ENCODE measurements at regions not wholly inside any gene's neighbourhood (a gene's known extent, or its start where the extent isn't known, plus 50 kb on each side); places are given as distances from the start of the nearest gene placed in this dataset.
A peak's percentile ranks its signal among the peaks of the same experiment; 100 is the strongest.
"Not testable (repeated sequence)": the region's sequence is repeated elsewhere in the genome, so short reads cannot be mapped to it uniquely, and the experiment has no call there.

DNA sequence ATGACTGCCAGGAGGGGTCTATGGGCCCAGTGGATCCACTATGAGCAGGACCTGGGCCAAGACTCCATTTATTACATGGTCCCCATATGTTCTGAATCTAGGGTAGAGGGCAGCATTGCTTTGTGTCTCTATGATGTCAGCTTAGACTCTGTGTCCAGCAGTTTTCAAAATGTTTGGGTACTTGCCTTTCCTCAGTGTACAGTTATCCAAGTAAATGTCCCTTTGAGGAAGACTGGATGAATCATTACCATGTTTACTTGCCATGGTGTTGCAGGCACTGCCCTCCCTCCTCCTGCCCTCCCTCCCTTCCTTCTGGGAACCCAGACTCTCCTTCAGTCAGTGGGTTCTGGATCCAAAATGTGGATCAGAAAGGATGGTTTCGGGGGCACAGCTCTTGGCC is 108.6 kb downstream of the NRN1 start:
- no peak for DNase-seq (ENCODE audit: low spot score)

DNA sequence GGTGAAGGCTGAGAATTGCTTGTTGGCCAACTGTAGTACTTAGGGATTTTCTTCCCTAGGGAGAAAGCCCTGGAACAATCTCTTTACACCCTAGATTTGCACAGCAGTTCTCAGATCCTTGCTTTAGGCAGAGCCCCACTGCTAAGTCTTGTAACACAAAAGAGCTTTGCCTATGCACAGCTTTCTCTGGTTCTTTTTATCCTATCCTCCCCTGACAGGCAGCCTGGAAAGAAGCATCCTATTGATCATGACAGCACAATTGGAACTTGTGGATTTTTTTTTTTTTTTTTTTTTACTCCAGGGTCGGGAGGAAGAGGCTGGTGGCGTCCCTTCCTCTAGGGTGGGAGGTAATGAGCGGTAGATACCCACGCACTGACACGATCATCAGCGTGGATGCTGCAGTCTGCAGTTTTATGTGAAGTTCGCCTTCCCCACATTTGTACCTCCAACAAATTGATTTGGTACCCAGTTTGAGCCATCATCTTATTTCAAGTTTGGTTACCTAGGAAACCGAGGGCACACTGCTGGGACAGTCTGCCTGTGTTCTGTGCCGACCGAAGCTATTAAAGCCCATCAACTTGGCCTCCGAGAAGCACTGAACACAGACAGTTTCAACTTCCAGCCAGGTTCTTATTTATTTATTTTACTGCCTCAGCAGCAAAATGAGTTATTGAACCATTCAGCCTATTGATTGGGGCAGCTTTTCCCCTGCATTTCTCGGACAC is 110.1 kb downstream of the NRN1 start:
- no peak for DNase-seq (ENCODE audit: low spot score)

DNA sequence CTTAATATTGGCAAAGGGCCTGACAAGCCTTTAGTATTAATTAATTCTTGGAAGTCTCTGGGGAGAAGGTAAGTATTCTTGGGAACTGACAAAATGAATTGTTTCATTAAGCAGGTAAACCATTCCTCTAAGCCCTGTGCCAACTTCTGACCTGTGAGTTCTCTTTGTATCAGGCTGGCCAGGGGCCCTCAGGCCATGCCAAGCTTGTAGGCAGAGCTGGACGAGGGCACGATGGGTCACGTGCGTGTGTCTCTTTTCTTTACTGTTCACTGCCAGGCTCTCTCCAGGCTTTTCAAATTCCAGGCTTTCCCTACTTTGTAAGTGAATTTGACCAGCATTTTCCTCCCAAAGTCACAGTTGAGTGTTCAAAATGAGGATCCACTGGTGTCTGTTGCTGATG is 112.4 kb downstream of the NRN1 start:
- DNase-seq (ENCODE audit: low spot score) = no peak

DNA sequence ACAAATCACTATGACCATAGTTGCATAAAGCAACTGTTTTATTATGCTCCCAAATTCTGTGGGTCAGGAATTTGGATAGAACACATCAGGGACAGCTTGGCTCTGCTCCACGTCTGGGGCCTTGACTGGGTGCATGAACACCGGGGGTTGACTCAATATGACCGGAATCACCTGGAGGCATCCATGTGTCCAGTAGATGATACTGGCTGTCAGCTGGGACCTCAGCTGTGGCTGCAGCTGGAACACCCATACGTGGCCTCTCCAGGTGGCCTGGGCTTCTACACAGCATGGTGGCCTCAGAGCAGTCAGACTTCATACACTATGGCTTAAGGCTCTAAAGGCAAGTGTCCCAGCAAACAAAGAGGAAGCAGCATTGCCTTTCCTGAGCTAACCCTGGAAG is 113.4 kb downstream of the NRN1 start:
- no peak for DNase-seq (ENCODE audit: low spot score)

DNA sequence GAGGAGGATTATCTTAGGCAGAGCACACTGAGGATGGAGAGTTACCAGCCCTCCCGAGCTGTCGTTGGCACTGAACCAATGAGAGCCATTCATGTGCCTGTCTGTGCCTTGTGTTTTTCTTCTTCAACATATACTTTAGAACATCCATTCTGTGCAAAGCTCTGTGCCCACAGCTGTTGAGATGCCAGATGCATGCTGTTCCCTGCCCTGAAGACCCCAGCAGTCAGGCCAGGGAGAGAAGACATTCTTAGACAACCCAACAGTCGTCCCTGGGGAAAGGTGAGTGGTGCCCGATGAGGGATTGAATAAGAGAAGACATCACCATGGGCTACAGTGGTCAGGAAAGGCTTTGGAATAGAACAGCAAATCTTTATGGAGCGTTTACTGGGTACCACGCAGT is 114.1 kb downstream of the NRN1 start:
- no peak for DNase-seq (ENCODE audit: low spot score)

DNA sequence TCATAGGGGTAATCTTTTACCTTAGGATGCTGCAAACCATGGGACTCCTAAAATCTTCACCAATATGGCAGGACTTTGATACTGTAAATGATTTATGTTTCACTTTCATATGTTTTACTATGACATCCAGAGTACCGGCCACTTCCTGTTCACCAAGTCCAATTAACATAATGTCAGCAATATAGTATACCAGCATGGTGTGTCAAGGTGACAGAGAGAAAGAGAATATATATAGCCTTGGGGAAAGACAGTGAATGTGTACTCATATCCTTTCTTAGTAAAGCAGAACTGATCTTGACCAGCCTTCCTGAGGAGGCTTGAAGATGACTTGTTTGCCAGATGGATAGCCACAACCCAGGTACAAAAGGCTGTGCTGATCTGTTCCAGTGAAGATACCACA is 127.9 kb downstream of the NRN1 start:
- no peak for DNase-seq (ENCODE audit: low spot score)

DNA sequence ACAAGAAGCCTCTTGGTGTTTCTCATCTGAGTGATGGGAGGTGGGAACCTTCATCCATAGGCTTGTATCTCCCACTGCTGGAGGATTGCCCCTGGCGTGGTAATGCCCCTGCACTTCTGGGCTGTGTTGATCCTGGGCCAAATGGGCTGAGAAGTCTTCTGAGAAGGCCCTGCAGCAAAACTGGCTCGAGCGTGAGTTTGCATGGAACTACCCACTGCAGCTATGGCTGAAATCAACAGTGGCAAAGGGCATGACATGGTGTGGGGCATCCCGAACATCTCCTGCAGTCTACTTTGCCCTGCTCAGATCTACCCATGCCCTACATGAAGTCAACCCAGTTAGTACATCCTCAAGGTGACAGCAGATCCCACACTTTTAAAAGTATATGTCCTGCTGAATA is 130.6 kb downstream of the NRN1 start:
- DNase-seq (ENCODE audit: low spot score) = no peak

DNA sequence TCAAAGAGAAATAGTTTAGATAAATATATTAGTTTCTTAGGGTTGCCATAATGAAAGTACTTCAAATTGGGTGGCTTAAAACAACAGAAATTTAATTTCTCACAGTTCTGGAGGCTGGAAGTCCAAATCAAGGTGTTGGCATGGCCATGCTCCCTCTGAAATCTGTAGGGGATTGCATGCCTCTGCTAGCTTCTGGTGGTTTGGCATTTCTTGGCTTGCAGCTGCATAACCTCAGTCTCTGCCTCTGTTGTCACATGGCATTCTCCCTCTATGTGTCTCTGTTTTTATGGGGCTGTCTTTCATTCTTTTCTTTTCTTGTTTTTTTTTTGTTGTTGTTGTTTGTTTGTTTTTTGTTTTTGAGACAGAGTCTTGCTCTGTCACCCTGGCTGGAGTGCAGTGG is 132.7 kb downstream of the NRN1 start:
- DNase-seq (ENCODE audit: low spot score) = not testable (repeated sequence)

DNA sequence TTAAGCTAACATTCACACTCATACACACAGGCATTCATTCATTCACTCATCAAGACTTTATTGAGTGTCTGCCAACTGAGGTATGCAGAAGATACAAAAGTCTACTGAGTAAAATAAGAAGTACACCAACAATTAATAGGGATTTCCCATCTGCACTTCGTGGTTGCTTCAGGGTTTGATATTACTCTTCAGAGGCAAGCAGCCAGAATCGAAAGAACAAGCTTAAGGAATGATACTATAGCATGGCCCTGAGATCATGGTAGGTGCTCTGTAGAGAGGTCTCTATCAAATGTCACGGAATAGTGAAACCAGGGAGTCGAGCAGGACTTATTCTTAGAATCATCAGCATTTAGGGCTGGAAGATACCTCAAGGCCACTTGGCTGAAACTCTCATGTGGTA is 135.4 kb downstream of the NRN1 start:
- DNase-seq (ENCODE audit: low spot score) = no peak

DNA sequence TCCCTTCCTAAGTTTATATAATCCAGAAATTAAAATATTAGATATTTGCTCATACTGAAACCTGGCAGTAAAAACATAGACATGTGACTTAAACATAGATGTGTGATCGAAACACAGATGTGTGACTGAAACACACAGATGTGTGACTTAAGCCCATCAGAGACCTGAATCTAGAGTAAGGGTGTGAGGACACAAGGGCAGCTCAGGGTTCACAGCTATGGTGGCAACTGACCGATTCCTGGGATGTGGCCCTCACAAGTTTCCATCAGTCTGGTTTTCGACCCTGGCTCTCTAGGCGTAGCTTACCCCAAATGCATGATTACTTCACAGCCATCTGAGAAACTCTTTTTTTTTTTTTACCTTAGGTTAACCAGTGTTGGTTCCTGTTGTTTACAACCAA is 137.0 kb downstream of the NRN1 start:
- DNase-seq (ENCODE audit: low spot score) = no peak

DNA sequence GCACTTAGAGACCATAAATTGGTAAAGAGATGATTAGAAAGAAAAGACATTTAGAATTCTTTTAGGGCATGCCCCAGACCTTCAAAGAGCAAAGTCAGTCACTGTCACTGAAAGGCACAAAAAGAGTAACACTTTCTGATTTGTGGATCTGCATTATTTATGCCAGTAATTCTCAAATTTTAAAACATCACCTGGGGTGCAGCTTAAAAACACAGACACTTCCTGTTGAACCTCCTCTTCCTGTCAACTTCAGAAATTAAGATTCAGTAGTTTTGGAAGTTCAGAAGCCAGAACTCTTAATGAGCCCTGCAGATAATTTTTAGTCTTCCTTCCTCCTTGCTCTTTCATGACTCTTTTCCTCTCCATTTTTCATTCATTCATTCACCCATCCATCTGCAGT is 137.5 kb downstream of the NRN1 start:
- DNase-seq (ENCODE audit: low spot score) = no peak

DNA sequence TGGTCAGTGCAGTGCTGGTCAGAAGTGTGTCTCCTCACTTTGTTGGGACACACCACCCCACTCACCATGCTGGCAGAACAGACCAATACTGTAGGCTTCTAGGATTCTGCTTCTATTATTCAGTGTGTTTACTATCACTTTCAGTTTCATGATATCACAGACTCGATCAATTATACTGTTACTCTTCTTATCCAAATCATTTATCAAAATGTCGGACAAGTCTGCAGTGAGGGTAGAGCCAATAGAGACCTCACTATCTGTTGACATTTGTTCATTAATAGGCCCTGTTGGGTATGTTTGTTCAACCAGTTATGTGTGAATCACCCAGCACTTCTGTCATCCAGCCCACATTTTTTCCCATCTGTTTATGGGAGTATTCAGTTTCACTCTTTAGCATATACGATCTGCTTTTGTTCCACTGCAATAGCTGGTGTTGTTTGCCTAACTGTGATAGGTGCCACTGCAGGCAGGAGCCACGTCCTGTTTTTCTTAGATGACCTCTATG is 140.1 kb downstream of the NRN1 start:
- no peak for DNase-seq (ENCODE audit: low spot score)

DNA sequence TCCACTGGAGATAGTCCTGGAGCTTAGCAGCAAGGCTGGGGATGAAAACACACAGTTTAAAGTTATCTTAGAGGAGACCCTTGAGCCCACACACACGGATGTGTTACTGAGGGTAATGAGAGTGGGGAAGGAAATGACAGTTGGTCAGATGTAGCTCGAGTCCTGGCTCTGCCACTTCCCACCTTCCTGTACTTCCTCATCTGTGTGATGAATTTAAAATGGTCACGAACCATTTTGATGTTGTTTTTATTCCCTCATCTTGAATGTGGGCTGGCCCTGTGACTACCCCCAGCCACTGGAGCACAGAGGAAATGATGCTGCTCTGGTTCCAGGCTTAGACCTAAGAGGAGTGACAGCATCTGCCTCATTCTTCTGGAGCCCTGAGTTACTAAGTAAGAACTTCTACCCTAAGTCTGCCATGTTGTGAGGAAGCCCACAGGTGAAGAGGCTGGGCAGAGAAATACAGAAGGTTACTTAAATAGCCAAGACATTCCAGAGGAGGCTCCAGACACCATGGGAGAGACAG is 141.2 kb downstream of the NRN1 start:
- DNase-seq (ENCODE audit: low spot score) = no peak

DNA sequence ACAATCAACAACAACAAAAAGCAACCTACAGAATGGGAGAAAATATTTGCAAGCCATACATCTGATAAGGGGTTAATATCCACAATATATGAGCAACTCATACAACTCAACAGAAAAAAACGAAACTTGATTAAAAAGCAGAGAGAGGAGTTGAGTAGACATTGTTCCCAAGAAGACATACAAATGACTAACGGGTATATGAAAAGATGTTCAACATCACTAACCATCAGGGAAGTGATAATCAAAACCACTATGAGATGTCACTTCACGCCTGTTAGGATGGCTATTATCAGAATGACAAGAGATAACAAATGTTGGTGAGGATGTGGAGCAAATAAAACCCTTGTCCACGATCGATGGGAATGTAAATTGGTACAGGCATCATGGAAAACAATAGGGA is 145.9 kb downstream of the NRN1 start:
- no peak for DNase-seq (ENCODE audit: low spot score)

DNA sequence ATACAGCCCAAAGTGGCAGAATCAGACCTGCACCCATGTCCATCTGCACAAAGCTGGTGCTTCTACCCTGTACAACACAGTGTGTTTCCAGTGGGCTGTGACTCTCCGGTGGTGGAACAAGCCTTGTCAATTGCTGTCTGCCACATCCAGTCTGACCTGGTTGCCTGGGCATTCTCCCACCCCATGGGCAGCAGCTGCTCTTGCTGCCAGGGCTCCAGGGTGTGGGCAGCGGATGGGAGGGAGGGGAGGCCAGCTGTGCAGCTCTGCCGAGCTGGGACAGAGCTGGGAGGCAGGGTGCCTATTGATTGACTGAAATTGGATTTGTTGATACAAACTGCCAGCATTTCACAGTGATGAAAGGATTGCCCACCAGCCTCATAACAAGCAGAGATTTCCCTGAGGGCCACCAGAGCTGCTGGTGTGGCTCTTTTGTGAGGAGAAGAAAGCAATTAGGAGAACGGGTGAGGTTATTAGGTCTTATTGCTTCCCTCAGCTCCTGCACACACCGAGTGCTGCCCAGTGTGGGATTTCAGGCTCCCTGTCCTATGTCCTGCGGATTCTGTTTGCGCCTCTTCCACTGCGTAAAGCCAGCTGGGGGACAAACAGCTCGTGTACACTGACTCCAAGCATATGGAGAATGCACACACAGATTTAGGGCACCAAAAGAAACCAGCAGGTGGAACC is 150.8 kb downstream of the NRN1 start:
- no peak for DNase-seq (ENCODE audit: low spot score)

DNA sequence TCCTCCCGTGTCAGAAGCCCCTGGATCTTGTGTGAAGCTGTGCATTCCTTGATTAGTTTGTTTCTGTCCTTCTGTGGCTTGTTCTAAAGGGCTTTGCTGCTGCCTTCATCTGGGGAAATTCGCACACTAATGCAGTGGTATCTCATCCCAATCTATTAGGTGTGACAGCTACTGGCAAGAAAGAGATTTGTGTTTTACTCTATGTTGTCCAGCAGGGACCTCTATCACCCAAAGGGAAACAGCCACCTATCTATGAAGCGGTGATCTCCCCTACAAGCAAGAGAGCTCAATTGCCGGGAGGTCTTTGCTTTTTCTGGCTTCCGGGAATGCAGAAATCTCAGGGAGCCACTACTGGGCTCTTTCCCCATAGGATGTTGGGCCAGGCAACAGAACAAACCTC is 151.8 kb downstream of the NRN1 start:
- no peak for DNase-seq (ENCODE audit: low spot score)

DNA sequence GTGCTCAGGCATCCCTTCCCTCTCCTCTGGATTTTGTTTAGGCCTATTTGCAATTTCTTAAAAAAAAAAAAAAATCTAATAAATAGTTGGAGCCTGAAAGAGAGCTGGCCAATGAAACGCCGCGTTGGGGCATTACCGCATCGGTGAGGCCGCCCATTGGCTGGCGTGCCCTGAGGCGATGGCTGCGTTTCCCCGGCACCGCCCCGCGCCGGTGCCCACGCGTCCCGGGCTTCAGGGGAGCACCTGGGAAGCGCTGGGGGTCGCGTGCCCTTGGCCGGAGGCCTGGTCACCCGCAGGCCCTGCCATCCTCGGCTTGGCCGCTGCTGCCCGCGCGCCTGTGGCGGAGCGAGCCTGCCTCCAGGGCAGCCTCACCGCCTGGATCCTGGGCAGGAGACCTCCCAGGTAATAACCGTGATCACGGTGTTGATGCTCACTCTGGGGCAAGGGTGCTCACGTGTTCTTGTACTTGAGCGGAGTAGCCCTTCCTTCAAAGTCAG is 155.4 kb downstream of the NRN1 start:
- DNase-seq (ENCODE audit: low spot score) = no peak

DNA sequence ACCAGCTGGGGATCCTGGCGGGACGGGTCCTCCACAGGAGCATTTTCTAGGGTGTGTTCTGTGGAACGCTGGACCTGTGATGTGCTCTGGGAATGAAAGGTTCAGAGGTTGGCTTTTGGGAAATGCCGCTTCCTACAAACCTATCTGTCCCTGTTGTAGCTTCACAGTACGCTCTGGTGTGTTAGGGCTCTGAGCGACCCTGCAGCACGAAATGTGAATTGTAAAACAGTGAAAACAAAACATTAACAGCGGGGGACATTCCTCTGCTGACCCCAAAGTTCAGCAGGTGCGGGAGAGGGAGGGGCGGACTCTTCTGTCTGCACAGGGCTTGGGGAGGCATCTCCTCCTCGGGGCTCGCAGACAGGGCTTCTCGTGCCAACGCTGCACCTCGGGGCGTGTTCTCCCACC is 155.9 kb downstream of the NRN1 start:
- DNase-seq (ENCODE audit: low spot score) = no peak

DNA sequence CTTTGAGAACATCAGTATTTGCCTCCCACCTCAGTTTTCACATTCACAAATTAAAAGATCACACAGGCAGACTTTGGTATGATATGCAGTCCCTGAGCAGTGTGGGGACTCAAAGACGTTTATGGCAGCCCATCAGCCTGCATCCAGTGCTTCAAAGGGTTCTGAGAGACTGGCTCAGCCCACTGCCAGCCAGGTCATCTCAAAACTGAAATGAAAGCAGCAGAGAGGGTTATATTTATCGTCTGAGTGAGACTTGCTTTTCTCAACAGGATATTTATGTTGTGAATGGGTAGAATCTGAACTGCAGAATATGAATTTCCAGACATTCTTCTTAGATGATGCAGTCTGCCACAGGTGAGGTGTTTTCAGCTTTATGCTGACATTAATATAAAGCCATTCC is 159.8 kb downstream of the NRN1 start:
- DNase-seq (ENCODE audit: low spot score) = no peak

DNA sequence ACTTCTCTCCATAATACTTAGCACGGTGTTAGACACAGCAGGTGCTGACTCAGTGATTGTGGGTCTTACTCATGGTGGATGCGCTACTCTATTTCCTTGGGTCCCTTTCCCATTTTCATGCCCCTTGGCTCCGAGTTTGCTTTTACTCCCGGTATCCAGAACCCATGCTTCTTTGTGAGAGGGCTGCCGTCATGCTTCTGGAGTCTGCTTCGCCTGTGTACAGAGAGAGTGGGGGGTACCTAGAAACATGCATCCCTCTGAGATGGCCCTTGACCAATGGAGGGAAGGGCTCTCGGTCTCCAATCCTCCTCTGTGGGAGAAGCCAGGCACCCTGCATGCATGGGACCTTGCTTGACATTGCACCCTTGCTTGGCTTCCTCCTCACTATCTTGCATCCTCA is 160.4 kb downstream of the NRN1 start:
- DNase-seq (ENCODE audit: low spot score) = no peak

DNA sequence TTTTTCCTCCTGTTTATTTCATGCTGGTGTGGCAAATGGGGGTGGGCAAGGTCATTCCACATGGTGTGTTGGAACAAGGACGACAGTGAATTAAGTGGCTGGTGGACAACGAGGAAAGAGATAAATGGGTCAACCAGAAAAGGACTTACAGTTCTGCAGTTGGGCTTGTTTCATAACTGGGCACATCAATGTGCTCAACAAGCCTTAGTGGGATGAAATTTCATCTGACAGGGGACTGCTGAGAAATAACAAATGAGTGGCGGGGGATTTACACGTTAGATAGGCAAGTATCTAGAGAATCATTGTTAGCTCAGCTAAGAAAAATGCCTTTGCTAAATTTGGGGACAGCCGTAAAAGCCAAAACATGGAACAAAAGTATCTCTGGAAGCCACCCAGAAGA is 163.6 kb downstream of the NRN1 start:
- DNase-seq (ENCODE audit: low spot score) = no peak

DNA sequence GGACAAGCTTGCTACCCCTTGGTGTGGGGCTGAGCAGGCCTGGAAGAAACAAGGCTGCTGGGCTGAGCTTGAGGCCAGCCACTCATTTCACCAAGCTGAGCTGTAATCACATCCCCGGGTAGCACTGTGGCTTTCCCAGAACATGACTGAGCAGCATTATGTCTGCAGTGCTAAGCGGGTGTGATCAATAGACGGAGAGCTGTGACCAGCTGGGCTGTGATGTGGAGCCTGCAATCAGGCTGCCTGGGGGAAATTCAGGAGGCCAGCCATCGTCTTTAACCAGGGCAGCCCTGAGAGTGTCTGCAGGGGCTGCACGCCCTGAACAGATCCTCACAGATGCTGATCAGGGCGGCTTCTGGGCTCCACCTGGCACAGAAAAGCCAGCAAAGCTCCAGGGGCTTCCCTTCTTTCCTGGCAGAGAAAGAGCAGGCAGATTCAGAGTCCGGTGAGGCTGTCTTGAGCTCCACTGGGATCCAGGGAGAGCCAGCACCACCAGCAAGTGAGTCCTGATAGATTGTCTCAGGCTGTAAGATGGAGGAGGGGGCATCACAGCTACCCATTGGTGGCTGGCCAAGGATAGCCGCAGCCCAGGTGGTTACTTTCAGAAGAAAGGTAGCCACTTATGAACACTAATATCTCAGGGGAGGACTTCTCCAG is 165.9 kb downstream of the NRN1 start:
- DNase-seq (ENCODE audit: low spot score) = peak; percentile 21

Data from SK-N-DZ (cell line).